ENCODE measurements at regions not wholly inside any gene's neighbourhood (a gene's known extent, or its start where the extent isn't known, plus 50 kb on each side); places are given as distances from the start of the nearest gene placed in this dataset.

- H3K36me3 Mint-ChIP-seq: no peaks in the 10 kb centered on the region
Measured at GRCh38 chr13:76778853-76779252, 107.4 kb downstream of the KCTD12 start.

GRCh38 chr13:76777096-76777495 lies 109.1 kb downstream of the KCTD12 start:
- H3K36me3 Mint-ChIP-seq: no peaks in the 10 kb centered on the region
- DNase-seq (ENCODE audit: low spot score in 2 of 2, unreplicated experiment in 2 of 2): no peak
- H3K27ac Mint-ChIP-seq: peak overlapping the region; percentile 8
- H3K4me1 Mint-ChIP-seq: peaks cover 24% of the 10 kb centered on the region
- no peak overlapping the region for H3K4me3 Mint-ChIP-seq
- peaks cover 4% of the 10 kb centered on the region for H3K9me3 Mint-ChIP-seq
- H3K27me3 Mint-ChIP-seq (ENCODE audit: low read depth): no peaks in the 10 kb centered on the region
- TF ChIP-seq CTCF (IDR thresholded peaks at IDR 0.05; ENCODE audit: unreplicated experiment): no peak

More at GRCh38 chr13:76778853-76779252, 107.4 kb downstream of the KCTD12 start:
- DNase-seq (ENCODE audit: low spot score in 2 of 2, unreplicated experiment in 2 of 2): no peak
- no peak overlapping the region for H3K27ac Mint-ChIP-seq
- H3K4me3 Mint-ChIP-seq: no peak overlapping the region
- peaks cover 4% of the 10 kb centered on the region for H3K9me3 Mint-ChIP-seq
- TF ChIP-seq CTCF (IDR thresholded peaks at IDR 0.05; ENCODE audit: unreplicated experiment): no peak
- H3K27me3 Mint-ChIP-seq (ENCODE audit: low read depth): no peaks in the 10 kb centered on the region
- H3K4me1 Mint-ChIP-seq: peaks cover 21% of the 10 kb centered on the region

- Mint-ChIP-seq H3K9me3 (no peaks in the 10 kb centered on the region), H3K4me1 (peaks cover 28% of the 10 kb centered on the region), H3K27ac (peak overlapping the region; percentile 27), H3K27me3 (ENCODE audit: low read depth) (no peaks in the 10 kb centered on the region), H3K4me3 (no peak overlapping the region), H3K36me3 (no peaks in the 10 kb centered on the region)
- TF ChIP-seq CTCF (IDR thresholded peaks at IDR 0.05; ENCODE audit: unreplicated experiment): no peak
- no peak for DNase-seq (ENCODE audit: low spot score in 2 of 2, unreplicated experiment in 2 of 2)
Measured at GRCh38 chr13:76775088-76775740, 111.0 kb downstream of the KCTD12 start.

- Mint-ChIP-seq H3K36me3 (no peaks in the 10 kb centered on the region), H3K27ac (peak overlapping the region; percentile 27), H3K27me3 (ENCODE audit: low read depth) (no peaks in the 10 kb centered on the region), H3K4me3 (no peak overlapping the region), H3K9me3 (no peaks in the 10 kb centered on the region), H3K4me1 (peaks cover 31% of the 10 kb centered on the region)
- no peak for DNase-seq (ENCODE audit: low spot score in 2 of 2, unreplicated experiment in 2 of 2)
- TF ChIP-seq CTCF (IDR thresholded peaks at IDR 0.05; ENCODE audit: unreplicated experiment): no peak
Measured at GRCh38 chr13:76773448-76774094, 112.6 kb downstream of the KCTD12 start.

GRCh38 chr13:76772241-76772640 lies 114.0 kb downstream of the KCTD12 start:
- no peaks in the 10 kb centered on the region for H3K36me3 Mint-ChIP-seq
- no peak for DNase-seq (ENCODE audit: low spot score in 2 of 2, unreplicated experiment in 2 of 2)
- no peak overlapping the region for H3K27ac Mint-ChIP-seq
- no peak for TF ChIP-seq CTCF (IDR thresholded peaks at IDR 0.05; ENCODE audit: unreplicated experiment)
- no peak overlapping the region for H3K4me3 Mint-ChIP-seq
- no peaks in the 10 kb centered on the region for H3K27me3 Mint-ChIP-seq (ENCODE audit: low read depth)
- H3K4me1 Mint-ChIP-seq: peaks cover 31% of the 10 kb centered on the region
- peaks cover 8% of the 10 kb centered on the region for H3K9me3 Mint-ChIP-seq
